ENCODE measurements at regions not wholly inside any gene's neighbourhood (a gene's known extent, or its start where the extent isn't known, plus 50 kb on each side); places are given as distances from the start of the nearest gene placed in this dataset.

DNA sequence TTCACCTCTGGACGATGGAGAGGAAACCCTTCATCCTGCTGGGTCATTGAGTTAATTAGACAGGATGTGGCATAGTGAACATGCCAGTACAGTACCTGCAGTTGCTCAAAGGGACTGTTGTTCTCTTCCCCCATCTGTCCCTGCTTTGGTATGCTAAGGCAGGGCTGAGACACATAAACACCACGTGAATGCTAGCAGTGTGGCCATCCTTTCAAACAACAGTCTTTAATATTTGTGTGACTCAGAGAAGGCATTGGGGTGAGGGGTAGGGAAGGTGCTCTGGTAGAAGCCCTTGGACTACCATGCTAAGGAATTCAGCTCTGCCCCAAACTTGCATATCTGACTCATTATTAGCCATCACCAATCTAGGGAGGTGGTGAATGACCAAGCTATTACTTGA, 180.2 kb upstream of the ZNF618 start:
- peaks cover 0 to 4% (median 3%) of the 10 kb centered on the region in 3 donors for H3K9me3 ChIP-seq (ENCODE audit: control insufficient read depth in 3 of 3, low read length in 3 of 3)
- no peak overlapping the region for H3K9ac ChIP-seq (ENCODE audit: low read depth in 1 of 3, low read length in 3 of 3)
- H3K4me3 ChIP-seq (ENCODE audit: low read length in 3 of 3) = no peak overlapping the region
- H3K36me3 ChIP-seq (ENCODE audit: control insufficient read depth in 3 of 3, insufficient read depth in 3 of 3, low read length in 3 of 3) = no peaks in the 10 kb centered on the region
- no peak overlapping the region for H3K27ac ChIP-seq (ENCODE audit: low read depth, low read length)
- H3K4me1 ChIP-seq (ENCODE audit: control insufficient read depth in 3 of 3, insufficient read depth in 3 of 3, low read length in 3 of 3) = no peaks in the 10 kb centered on the region
- peaks cover 3 to 14% (median 4%) of the 10 kb centered on the region in 3 donors for H3K27me3 ChIP-seq (ENCODE audit: control insufficient read depth in 3 of 3, insufficient read depth in 3 of 3, low read length in 3 of 3)

DNA sequence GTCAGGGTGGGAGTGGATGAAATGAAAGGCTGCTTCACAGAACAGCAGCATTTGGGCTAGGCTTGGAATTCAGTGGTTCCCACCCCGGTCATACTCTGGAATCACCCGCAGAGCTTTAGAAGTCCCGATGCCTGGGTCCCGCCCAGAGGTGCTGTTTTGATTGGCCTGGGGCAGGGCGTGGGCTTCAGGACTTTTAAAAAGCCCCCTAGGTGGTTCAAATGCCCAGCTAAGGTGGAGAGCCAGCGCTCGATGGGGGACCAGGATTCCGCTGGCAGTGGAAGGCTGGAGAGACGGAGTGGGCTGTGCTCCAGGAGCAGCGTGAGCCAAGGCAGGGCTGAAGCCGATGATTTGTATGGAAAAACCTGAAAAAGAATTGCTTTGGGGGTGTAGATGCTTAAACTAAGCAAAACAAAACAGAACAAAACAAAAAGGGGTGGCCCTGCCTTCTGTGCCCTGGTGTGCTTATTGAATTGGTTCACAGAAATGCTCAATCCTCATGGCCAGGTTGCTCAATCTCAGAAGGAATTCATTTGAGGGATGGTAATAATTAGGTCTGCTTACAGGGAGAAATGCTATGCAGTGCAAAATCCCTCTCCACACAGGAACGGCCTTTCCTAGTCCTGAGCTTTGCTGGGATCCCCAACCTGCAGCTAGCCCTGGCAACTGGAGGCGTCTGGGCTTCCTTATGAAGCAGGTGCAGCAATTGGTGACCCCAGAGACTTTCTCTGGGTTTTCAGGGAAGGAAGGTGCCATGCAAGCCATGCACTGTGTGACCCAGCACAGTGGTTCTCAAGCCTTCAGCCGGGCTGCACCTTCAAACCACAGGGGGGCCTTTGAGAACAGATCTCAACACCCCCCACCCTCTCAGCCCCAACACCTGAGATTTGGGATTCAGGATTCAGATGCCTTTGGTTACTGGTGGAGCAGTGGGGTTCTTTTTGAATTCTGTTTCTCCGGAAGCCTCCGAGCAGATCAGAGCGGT, 174.0 kb upstream of the ZNF618 start:
- no peak overlapping the region for H3K4me3 ChIP-seq (ENCODE audit: low read length in 3 of 3)
- no peak overlapping the region for H3K9ac ChIP-seq (ENCODE audit: low read depth in 1 of 3, low read length in 3 of 3)
- H3K36me3 ChIP-seq (ENCODE audit: control insufficient read depth in 3 of 3, insufficient read depth in 3 of 3, low read length in 3 of 3) = no peaks in the 10 kb centered on the region
- no peaks in the 10 kb centered on the region for H3K4me1 ChIP-seq (ENCODE audit: control insufficient read depth in 3 of 3, insufficient read depth in 3 of 3, low read length in 3 of 3)
- peaks cover 0 to 5% (median 0%) of the 10 kb centered on the region in 3 donors for H3K27me3 ChIP-seq (ENCODE audit: control insufficient read depth in 3 of 3, insufficient read depth in 3 of 3, low read length in 3 of 3)
- H3K27ac ChIP-seq (ENCODE audit: low read depth, low read length) = no peak overlapping the region
- H3K9me3 ChIP-seq (ENCODE audit: control insufficient read depth in 3 of 3, low read length in 3 of 3) = no peaks in the 10 kb centered on the region

- Histone ChIP-seq H3K27ac (ENCODE audit: low read depth, low read length) (no peak overlapping the region), H3K4me1 (ENCODE audit: control insufficient read depth in 3 of 3, insufficient read depth in 3 of 3, low read length in 3 of 3) (no peaks in the 10 kb centered on the region), H3K9ac (ENCODE audit: low read depth in 1 of 3, low read length in 3 of 3) (no peak overlapping the region), H3K9me3 (ENCODE audit: control insufficient read depth in 3 of 3, low read length in 3 of 3) (peaks cover 0 to 4% (median 2%) of the 10 kb centered on the region in 3 donors), H3K4me3 (ENCODE audit: low read length in 3 of 3) (no peak overlapping the region), H3K27me3 (ENCODE audit: control insufficient read depth in 3 of 3, insufficient read depth in 3 of 3, low read length in 3 of 3) (no peaks in the 10 kb centered on the region), H3K36me3 (ENCODE audit: control insufficient read depth in 3 of 3, insufficient read depth in 3 of 3, low read length in 3 of 3) (no peaks in the 10 kb centered on the region)
Measured at GRCh38 chr9:113705306-113705927, 170.7 kb upstream of the ZNF618 start.

GRCh38 chr9:113705928-113706519, 170.1 kb upstream of the ZNF618 start:
- H3K27ac ChIP-seq (ENCODE audit: low read depth, low read length) = no peak overlapping the region
- no peaks in the 10 kb centered on the region for H3K36me3 ChIP-seq (ENCODE audit: control insufficient read depth in 3 of 3, insufficient read depth in 3 of 3, low read length in 3 of 3)
- peaks cover 0 to 4% (median 2%) of the 10 kb centered on the region in 3 donors for H3K9me3 ChIP-seq (ENCODE audit: control insufficient read depth in 3 of 3, low read length in 3 of 3)
- no peaks in the 10 kb centered on the region for H3K4me1 ChIP-seq (ENCODE audit: control insufficient read depth in 3 of 3, insufficient read depth in 3 of 3, low read length in 3 of 3)
- no peaks in the 10 kb centered on the region for H3K27me3 ChIP-seq (ENCODE audit: control insufficient read depth in 3 of 3, insufficient read depth in 3 of 3, low read length in 3 of 3)
- no peak overlapping the region for H3K4me3 ChIP-seq (ENCODE audit: low read length in 3 of 3)
- H3K9ac ChIP-seq (ENCODE audit: low read depth in 1 of 3, low read length in 3 of 3) = no peak overlapping the region

GRCh38 chr9:113707953-113708695, 168.0 kb upstream of the ZNF618 start:
- Histone ChIP-seq H3K27ac (ENCODE audit: low read depth, low read length) (no peak overlapping the region), H3K36me3 (ENCODE audit: control insufficient read depth in 3 of 3, insufficient read depth in 3 of 3, low read length in 3 of 3) (no peaks in the 10 kb centered on the region), H3K4me1 (ENCODE audit: control insufficient read depth in 3 of 3, insufficient read depth in 3 of 3, low read length in 3 of 3) (no peaks in the 10 kb centered on the region), H3K27me3 (ENCODE audit: control insufficient read depth in 3 of 3, insufficient read depth in 3 of 3, low read length in 3 of 3) (no peaks in the 10 kb centered on the region), H3K9me3 (ENCODE audit: control insufficient read depth in 3 of 3, low read length in 3 of 3) (peaks cover 0 to 4% (median 2%) of the 10 kb centered on the region in 3 donors), H3K4me3 (ENCODE audit: low read length in 3 of 3) (no peak overlapping the region), H3K9ac (ENCODE audit: low read depth in 1 of 3, low read length in 3 of 3) (no peak overlapping the region)

- no peak overlapping the region for H3K4me3 ChIP-seq (ENCODE audit: low read length in 3 of 3)
- H3K9me3 ChIP-seq (ENCODE audit: control insufficient read depth in 3 of 3, low read length in 3 of 3) = peaks cover 0 to 4% (median 2%) of the 10 kb centered on the region in 3 donors
- no peak overlapping the region for H3K27ac ChIP-seq (ENCODE audit: low read depth, low read length)
- H3K4me1 ChIP-seq (ENCODE audit: control insufficient read depth in 3 of 3, insufficient read depth in 3 of 3, low read length in 3 of 3) = no peaks in the 10 kb centered on the region
- no peaks in the 10 kb centered on the region for H3K36me3 ChIP-seq (ENCODE audit: control insufficient read depth in 3 of 3, insufficient read depth in 3 of 3, low read length in 3 of 3)
- H3K9ac ChIP-seq (ENCODE audit: low read depth in 1 of 3, low read length in 3 of 3) = no peak overlapping the region
- no peaks in the 10 kb centered on the region for H3K27me3 ChIP-seq (ENCODE audit: control insufficient read depth in 3 of 3, insufficient read depth in 3 of 3, low read length in 3 of 3)
Measured at GRCh38 chr9:113708821-113709713, 167.0 kb upstream of the ZNF618 start.

DNA sequence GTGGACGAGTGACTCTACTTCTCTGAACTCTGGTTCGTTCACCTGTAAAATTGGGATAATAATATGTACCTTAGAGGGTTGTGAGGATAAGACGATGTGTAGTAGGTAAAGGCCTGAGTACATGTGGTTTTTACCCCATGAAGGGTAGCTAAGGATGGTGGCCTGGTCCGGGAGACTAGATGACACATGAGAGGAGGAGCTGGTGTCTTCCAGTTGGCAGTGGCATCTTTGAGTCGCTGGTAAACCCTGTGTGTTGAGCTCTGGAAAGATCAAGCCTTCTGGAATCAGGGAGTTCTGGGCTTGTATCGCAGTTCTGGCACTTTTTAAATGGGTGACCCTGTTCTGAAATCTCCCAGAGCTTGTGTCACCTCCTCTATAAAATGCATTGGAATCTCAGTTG, 166.4 kb upstream of the ZNF618 start:
- Histone ChIP-seq H3K9ac (ENCODE audit: low read depth in 1 of 3, low read length in 3 of 3) (no peak overlapping the region), H3K27me3 (ENCODE audit: control insufficient read depth in 3 of 3, insufficient read depth in 3 of 3, low read length in 3 of 3) (no peaks in the 10 kb centered on the region), H3K36me3 (ENCODE audit: control insufficient read depth in 3 of 3, insufficient read depth in 3 of 3, low read length in 3 of 3) (no peaks in the 10 kb centered on the region), H3K4me3 (ENCODE audit: low read length in 3 of 3) (no peak overlapping the region), H3K4me1 (ENCODE audit: control insufficient read depth in 3 of 3, insufficient read depth in 3 of 3, low read length in 3 of 3) (no peaks in the 10 kb centered on the region), H3K9me3 (ENCODE audit: control insufficient read depth in 3 of 3, low read length in 3 of 3) (peaks cover 0 to 4% (median 2%) of the 10 kb centered on the region in 3 donors), H3K27ac (ENCODE audit: low read depth, low read length) (no peak overlapping the region)

DNA sequence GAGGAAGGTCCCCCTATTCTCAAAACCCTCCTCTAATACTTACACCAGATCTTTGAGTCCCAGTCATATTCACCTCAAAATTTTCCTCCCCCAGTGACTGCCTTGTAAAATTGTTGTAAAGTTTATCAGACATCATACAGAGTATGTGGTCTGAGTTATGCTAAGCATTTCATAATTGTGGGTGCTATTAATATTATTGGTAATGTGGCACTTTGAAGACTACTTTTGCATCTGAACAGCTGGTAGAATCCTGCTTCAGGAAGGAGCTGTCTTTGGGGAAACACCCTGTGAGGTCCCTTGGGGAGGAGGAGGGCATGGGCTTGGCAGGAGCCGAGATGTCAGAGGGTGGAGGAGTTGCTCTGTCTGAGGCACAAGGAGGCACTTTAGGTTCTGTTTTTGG, 164.9 kb upstream of the ZNF618 start:
- Histone ChIP-seq H3K9ac (ENCODE audit: low read depth in 1 of 3, low read length in 3 of 3) (no peak overlapping the region), H3K4me1 (ENCODE audit: control insufficient read depth in 3 of 3, insufficient read depth in 3 of 3, low read length in 3 of 3) (no peaks in the 10 kb centered on the region), H3K9me3 (ENCODE audit: control insufficient read depth in 3 of 3, low read length in 3 of 3) (peaks cover 0 to 4% (median 2%) of the 10 kb centered on the region in 3 donors), H3K4me3 (ENCODE audit: low read length in 3 of 3) (no peak overlapping the region), H3K27me3 (ENCODE audit: control insufficient read depth in 3 of 3, insufficient read depth in 3 of 3, low read length in 3 of 3) (no peaks in the 10 kb centered on the region), H3K27ac (ENCODE audit: low read depth, low read length) (no peak overlapping the region), H3K36me3 (ENCODE audit: control insufficient read depth in 3 of 3, insufficient read depth in 3 of 3, low read length in 3 of 3) (no peaks in the 10 kb centered on the region)

- no peaks in the 10 kb centered on the region for H3K4me1 ChIP-seq (ENCODE audit: control insufficient read depth in 3 of 3, insufficient read depth in 3 of 3, low read length in 3 of 3)
- H3K4me3 ChIP-seq (ENCODE audit: low read length in 3 of 3) = no peak overlapping the region
- no peaks in the 10 kb centered on the region for H3K36me3 ChIP-seq (ENCODE audit: control insufficient read depth in 3 of 3, insufficient read depth in 3 of 3, low read length in 3 of 3)
- H3K27me3 ChIP-seq (ENCODE audit: control insufficient read depth in 3 of 3, insufficient read depth in 3 of 3, low read length in 3 of 3) = no peaks in the 10 kb centered on the region
- H3K9ac ChIP-seq (ENCODE audit: low read depth in 1 of 3, low read length in 3 of 3) = no peak overlapping the region
- H3K27ac ChIP-seq (ENCODE audit: low read depth, low read length) = no peak overlapping the region
- H3K9me3 ChIP-seq (ENCODE audit: control insufficient read depth in 3 of 3, low read length in 3 of 3) = peaks cover 0 to 4% (median 2%) of the 10 kb centered on the region in 3 donors
Measured at GRCh38 chr9:113712053-113712452, 164.1 kb upstream of the ZNF618 start.

Measured in skeletal muscle tissue (tissue), 3 donors.